ENCODE measurements at regions not wholly inside any gene's neighbourhood (a gene's known extent, or its start where the extent isn't known, plus 50 kb on each side); places are given as distances from the start of the nearest gene placed in this dataset.

DNA sequence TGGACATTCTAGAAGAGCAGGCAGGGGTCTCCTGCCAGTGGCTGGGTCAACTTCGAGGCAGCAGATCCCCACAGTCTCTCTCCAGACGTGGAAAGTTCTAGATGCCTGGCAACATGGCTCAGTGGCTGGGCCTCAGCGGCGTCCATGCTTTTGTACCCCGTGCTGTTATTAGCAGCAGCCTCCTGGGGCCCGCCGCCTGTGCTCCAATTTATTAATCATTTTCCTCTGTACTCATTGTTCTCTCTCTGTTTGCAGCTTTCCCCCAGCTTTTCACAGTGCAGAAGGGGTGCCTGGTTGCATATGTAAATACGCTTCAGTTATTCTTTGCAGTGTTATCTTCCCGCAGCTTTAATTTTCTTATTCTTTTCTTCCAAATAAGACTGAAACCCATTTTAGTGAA, 515.1 kb downstream of the TBC1D22A start:
- Histone ChIP-seq H3K36me3 (ENCODE audit: control insufficient read depth in 1 of 2, insufficient read depth in 2 of 2, low read length in 2 of 2) (no peaks in the 10 kb centered on the region), H3K9me3 (ENCODE audit: control insufficient read depth in 1 of 2, low read length in 2 of 2) (no peaks in the 10 kb centered on the region), H3K4me3 (ENCODE audit: low read depth in 1 of 2, low read length in 2 of 2) (no peak overlapping the region), H3K27ac (ENCODE audit: low read depth, low read length) (no peak overlapping the region), H3K9ac (ENCODE audit: low read depth in 1 of 2, low read length in 2 of 2) (no peak overlapping the region), H3K4me1 (ENCODE audit: control insufficient read depth in 1 of 2, insufficient read depth in 2 of 2, low read length in 2 of 2) (peaks cover 0 to 4% of the 10 kb centered on the region in 2 donors), H3K27me3 (ENCODE audit: control insufficient read depth in 1 of 2, insufficient read depth in 2 of 2, low read length in 2 of 2) (peaks cover 0 to 6% of the 10 kb centered on the region in 2 donors)

- Histone ChIP-seq H3K9me3 (ENCODE audit: control insufficient read depth in 1 of 2, low read length in 2 of 2) (no peaks in the 10 kb centered on the region), H3K27ac (ENCODE audit: low read depth, low read length) (no peak overlapping the region), H3K36me3 (ENCODE audit: control insufficient read depth in 1 of 2, insufficient read depth in 2 of 2, low read length in 2 of 2) (no peaks in the 10 kb centered on the region), H3K9ac (ENCODE audit: low read depth in 1 of 2, low read length in 2 of 2) (no peak overlapping the region), H3K27me3 (ENCODE audit: control insufficient read depth in 1 of 2, insufficient read depth in 2 of 2, low read length in 2 of 2) (peaks cover 0 to 6% of the 10 kb centered on the region in 2 donors), H3K4me3 (ENCODE audit: low read depth in 1 of 2, low read length in 2 of 2) (no peak overlapping the region), H3K4me1 (ENCODE audit: control insufficient read depth in 1 of 2, insufficient read depth in 2 of 2, low read length in 2 of 2) (peaks cover 0 to 4% of the 10 kb centered on the region in 2 donors)
Measured at GRCh38 chr22:47276991-47277390, 514.5 kb downstream of the TBC1D22A start.

- Histone ChIP-seq H3K36me3 (ENCODE audit: control insufficient read depth in 1 of 2, insufficient read depth in 2 of 2, low read length in 2 of 2) (no peaks in the 10 kb centered on the region), H3K9me3 (ENCODE audit: control insufficient read depth in 1 of 2, low read length in 2 of 2) (no peaks in the 10 kb centered on the region), H3K4me1 (ENCODE audit: control insufficient read depth in 1 of 2, insufficient read depth in 2 of 2, low read length in 2 of 2) (peaks cover 0 to 4% of the 10 kb centered on the region in 2 donors), H3K27ac (ENCODE audit: low read depth, low read length) (no peak overlapping the region), H3K27me3 (ENCODE audit: control insufficient read depth in 1 of 2, insufficient read depth in 2 of 2, low read length in 2 of 2) (peaks cover 0 to 6% of the 10 kb centered on the region in 2 donors), H3K4me3 (ENCODE audit: low read depth in 1 of 2, low read length in 2 of 2) (no peak overlapping the region), H3K9ac (ENCODE audit: low read depth in 1 of 2, low read length in 2 of 2) (no peak overlapping the region)
Measured at GRCh38 chr22:47276450-47276820, 514.0 kb downstream of the TBC1D22A start.

GRCh38 chr22:47275605-47276449, 513.4 kb downstream of the TBC1D22A start:
- H3K9me3 ChIP-seq (ENCODE audit: control insufficient read depth in 1 of 2, low read length in 2 of 2), result peaks cover 0 to under 1% of the 10 kb centered on the region in 2 donors
- H3K27ac ChIP-seq (ENCODE audit: low read depth, low read length), result no peak overlapping the region
- H3K9ac ChIP-seq (ENCODE audit: low read depth in 1 of 2, low read length in 2 of 2), result no peak overlapping the region
- no peaks in the 10 kb centered on the region for H3K36me3 ChIP-seq (ENCODE audit: control insufficient read depth in 1 of 2, insufficient read depth in 2 of 2, low read length in 2 of 2)
- H3K27me3 ChIP-seq (ENCODE audit: control insufficient read depth in 1 of 2, insufficient read depth in 2 of 2, low read length in 2 of 2), result peaks cover 0 to 6% of the 10 kb centered on the region in 2 donors
- H3K4me1 ChIP-seq (ENCODE audit: control insufficient read depth in 1 of 2, insufficient read depth in 2 of 2, low read length in 2 of 2), result peaks cover 0 to 4% of the 10 kb centered on the region in 2 donors
- H3K4me3 ChIP-seq (ENCODE audit: low read depth in 1 of 2, low read length in 2 of 2), result no peak overlapping the region

- Histone ChIP-seq H3K9ac (ENCODE audit: low read depth in 1 of 2, low read length in 2 of 2) (no peak overlapping the region), H3K27ac (ENCODE audit: low read depth, low read length) (no peak overlapping the region), H3K4me3 (ENCODE audit: low read depth in 1 of 2, low read length in 2 of 2) (no peak overlapping the region), H3K9me3 (ENCODE audit: control insufficient read depth in 1 of 2, low read length in 2 of 2) (peaks cover 0 to 2% of the 10 kb centered on the region in 2 donors), H3K4me1 (ENCODE audit: control insufficient read depth in 1 of 2, insufficient read depth in 2 of 2, low read length in 2 of 2) (peaks cover 0 to 4% of the 10 kb centered on the region in 2 donors), H3K36me3 (ENCODE audit: control insufficient read depth in 1 of 2, insufficient read depth in 2 of 2, low read length in 2 of 2) (no peaks in the 10 kb centered on the region), H3K27me3 (ENCODE audit: control insufficient read depth in 1 of 2, insufficient read depth in 2 of 2, low read length in 2 of 2) (peaks cover 0 to 6% of the 10 kb centered on the region in 2 donors)
Measured at GRCh38 chr22:47274196-47274595, 511.7 kb downstream of the TBC1D22A start.

GRCh38 chr22:47270463-47271135, 508.1 kb downstream of the TBC1D22A start:
- no peaks in the 10 kb centered on the region for H3K4me1 ChIP-seq (ENCODE audit: control insufficient read depth in 1 of 2, insufficient read depth in 2 of 2, low read length in 2 of 2)
- H3K36me3 ChIP-seq (ENCODE audit: control insufficient read depth in 1 of 2, insufficient read depth in 2 of 2, low read length in 2 of 2), result no peaks in the 10 kb centered on the region
- no peak overlapping the region for H3K4me3 ChIP-seq (ENCODE audit: low read depth in 1 of 2, low read length in 2 of 2)
- peaks cover 0 to 5% of the 10 kb centered on the region in 2 donors for H3K9me3 ChIP-seq (ENCODE audit: control insufficient read depth in 1 of 2, low read length in 2 of 2)
- H3K9ac ChIP-seq (ENCODE audit: low read depth in 1 of 2, low read length in 2 of 2), result no peak overlapping the region
- H3K27me3 ChIP-seq (ENCODE audit: control insufficient read depth in 1 of 2, insufficient read depth in 2 of 2, low read length in 2 of 2), result peaks cover 0 to 3% of the 10 kb centered on the region in 2 donors
- H3K27ac ChIP-seq (ENCODE audit: low read depth, low read length), result no peak overlapping the region

DNA sequence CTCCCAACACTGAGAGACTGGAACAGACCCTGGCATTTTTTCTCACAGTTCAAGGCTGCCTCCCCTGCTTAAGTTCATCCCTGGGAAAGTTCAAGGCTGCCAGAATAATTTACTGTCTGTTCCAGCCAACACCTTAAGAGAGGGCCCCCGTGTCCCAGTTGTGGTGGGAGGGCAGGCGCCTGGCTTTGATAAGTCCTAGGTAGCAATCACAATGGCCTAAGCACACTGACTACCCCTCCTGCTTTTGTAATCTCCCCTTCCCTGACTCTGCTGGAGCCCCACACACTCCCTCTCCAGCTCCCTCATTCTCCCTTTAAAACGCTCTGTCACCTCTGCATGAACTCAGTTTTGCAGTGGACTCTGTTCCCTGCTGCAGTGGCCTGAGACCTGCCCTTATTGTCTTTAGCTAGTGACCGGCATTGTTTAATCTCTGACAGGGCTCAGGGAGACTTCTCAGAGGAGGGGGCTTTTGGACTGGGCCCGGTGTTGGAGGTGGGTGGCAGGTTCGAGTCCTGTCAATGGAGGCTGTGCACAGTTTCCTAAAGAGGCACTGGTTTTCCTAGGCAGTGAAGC, 507.2 kb downstream of the TBC1D22A start:
- Histone ChIP-seq H3K27me3 (ENCODE audit: control insufficient read depth in 1 of 2, insufficient read depth in 2 of 2, low read length in 2 of 2) (peaks cover 0 to 3% of the 10 kb centered on the region in 2 donors), H3K9me3 (ENCODE audit: control insufficient read depth in 1 of 2, low read length in 2 of 2) (peaks cover 0 to 5% of the 10 kb centered on the region in 2 donors), H3K4me1 (ENCODE audit: control insufficient read depth in 1 of 2, insufficient read depth in 2 of 2, low read length in 2 of 2) (no peaks in the 10 kb centered on the region), H3K27ac (ENCODE audit: low read depth, low read length) (no peak overlapping the region), H3K4me3 (ENCODE audit: low read depth in 1 of 2, low read length in 2 of 2) (no peak overlapping the region), H3K36me3 (ENCODE audit: control insufficient read depth in 1 of 2, insufficient read depth in 2 of 2, low read length in 2 of 2) (no peaks in the 10 kb centered on the region), H3K9ac (ENCODE audit: low read depth in 1 of 2, low read length in 2 of 2) (no peak overlapping the region)

DNA sequence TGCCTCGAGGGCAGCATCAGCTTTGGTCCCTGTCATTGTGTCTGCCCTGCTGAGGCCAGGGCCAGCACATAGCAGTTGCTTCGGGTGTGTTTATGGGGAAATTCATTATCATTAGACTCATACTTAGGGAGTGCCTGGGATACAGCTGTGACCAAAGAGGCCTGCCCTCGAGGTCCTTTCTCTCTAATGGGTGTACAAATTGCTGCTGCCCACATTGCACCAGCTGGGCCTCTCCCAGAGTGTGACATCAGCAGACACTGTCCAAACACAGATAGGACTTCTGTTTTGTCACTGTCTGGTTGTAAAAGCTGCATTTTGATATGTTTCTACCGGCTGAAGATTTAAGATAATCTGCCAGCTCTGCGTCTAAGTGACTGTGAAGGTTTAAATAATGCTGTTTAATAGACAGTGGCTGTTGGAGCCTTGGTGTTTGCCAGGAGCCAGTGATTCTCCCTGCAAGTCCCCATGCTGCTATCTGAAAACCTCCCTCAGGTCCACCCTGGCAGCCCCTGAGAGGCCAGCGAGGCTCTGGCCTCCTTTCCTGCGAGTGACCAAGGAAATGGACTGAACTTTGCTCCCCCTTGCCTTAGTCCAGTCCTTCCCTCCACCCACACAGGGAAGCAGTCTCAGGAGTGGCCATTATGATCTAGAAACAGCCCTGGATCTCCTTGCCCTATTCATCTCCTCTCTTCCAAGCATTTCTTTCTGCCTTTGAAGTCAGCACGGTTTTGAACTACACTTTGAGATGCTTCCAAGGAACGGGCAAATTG, 505.2 kb downstream of the TBC1D22A start:
- H3K4me3 ChIP-seq (ENCODE audit: low read depth in 1 of 2, low read length in 2 of 2), result no peak overlapping the region
- no peaks in the 10 kb centered on the region for H3K36me3 ChIP-seq (ENCODE audit: control insufficient read depth in 1 of 2, insufficient read depth in 2 of 2, low read length in 2 of 2)
- no peaks in the 10 kb centered on the region for H3K4me1 ChIP-seq (ENCODE audit: control insufficient read depth in 1 of 2, insufficient read depth in 2 of 2, low read length in 2 of 2)
- peaks cover 0 to 5% of the 10 kb centered on the region in 2 donors for H3K9me3 ChIP-seq (ENCODE audit: control insufficient read depth in 1 of 2, low read length in 2 of 2)
- H3K27me3 ChIP-seq (ENCODE audit: control insufficient read depth in 1 of 2, insufficient read depth in 2 of 2, low read length in 2 of 2), result peaks cover 0 to 3% of the 10 kb centered on the region in 2 donors
- no peak overlapping the region for H3K27ac ChIP-seq (ENCODE audit: low read depth, low read length)
- no peak overlapping the region for H3K9ac ChIP-seq (ENCODE audit: low read depth in 1 of 2, low read length in 2 of 2)

- no peaks in the 10 kb centered on the region for H3K4me1 ChIP-seq (ENCODE audit: control insufficient read depth in 1 of 2, insufficient read depth in 2 of 2, low read length in 2 of 2)
- peaks cover 0 to 3% of the 10 kb centered on the region in 2 donors for H3K27me3 ChIP-seq (ENCODE audit: control insufficient read depth in 1 of 2, insufficient read depth in 2 of 2, low read length in 2 of 2)
- H3K9ac ChIP-seq (ENCODE audit: low read depth in 1 of 2, low read length in 2 of 2), result no peak overlapping the region
- no peak overlapping the region for H3K27ac ChIP-seq (ENCODE audit: low read depth, low read length)
- peaks cover 0 to 5% of the 10 kb centered on the region in 2 donors for H3K9me3 ChIP-seq (ENCODE audit: control insufficient read depth in 1 of 2, low read length in 2 of 2)
- H3K4me3 ChIP-seq (ENCODE audit: low read depth in 1 of 2, low read length in 2 of 2), result no peak overlapping the region
- no peaks in the 10 kb centered on the region for H3K36me3 ChIP-seq (ENCODE audit: control insufficient read depth in 1 of 2, insufficient read depth in 2 of 2, low read length in 2 of 2)
Measured at GRCh38 chr22:47266329-47266728, 503.9 kb downstream of the TBC1D22A start.

Data from duodenal mucosa (tissue), 2 donors.